Activated CD4-positive, alpha-beta T cell treated with anti-CD3 and anti-CD28 coated beads for 36 hours (primary cell): ENCODE measurements at regions not wholly inside any gene's neighbourhood (a gene's known extent, or its start where the extent isn't known, plus 50 kb on each side); places are given as distances from the start of the nearest gene placed in this dataset.
"Not testable (repeated sequence)": the region's sequence is repeated elsewhere in the genome, so short reads cannot be mapped to it uniquely, and the experiment has no call there.

ENCODE experiments used
- ATAC-seq: fragments of 200-7000 bp; cut with Tn5 transposase; one replicate; pipeline ENCODE4 v1.10.0; 2021; ENCODE audit warnings: mild to moderate bottlenecking, moderate library complexity
- CTCF ChIA-PET: fragments of 350-600 bp; sonication (Branson Sonifier 250); formaldehyde crosslinking; loops from one replicate; lab custom pipeline; 2021; ENCODE audit warnings: antibody characterized with exemption; lab: Charles Lee
- POLR2A ChIA-PET: fragments of 350-600 bp; sonication (Branson Sonifier 250); formaldehyde crosslinking; loops from one replicate; lab custom pipeline; 2021; ENCODE audit warnings: antibody characterized with exemption, inconsistent platforms; lab: Charles Lee
- DNase-seq: peaks from one replicate; pipeline ENCODE4 v3.0.0-alpha.2; 2020
- H3K27ac Mint-ChIP-seq: one replicate; pipeline ENCODE4 v1.8.0; 2021; ENCODE audit warnings: mixed read lengths
- H3K27me3 Mint-ChIP-seq: one replicate; pipeline ENCODE4 v1.8.0; 2021; ENCODE audit warnings: mixed read lengths
- H3K36me3 Mint-ChIP-seq: one replicate; pipeline ENCODE4 v1.8.0; 2021; ENCODE audit warnings: low read depth, mixed read lengths
- H3K4me1 Mint-ChIP-seq: one replicate; pipeline ENCODE4 v1.8.0; 2021; ENCODE audit warnings: mixed read lengths
- H3K4me3 Mint-ChIP-seq: one replicate; pipeline ENCODE4 v1.8.0; 2021; ENCODE audit warnings: mild to moderate bottlenecking, moderate library complexity, mixed read lengths
- H3K9me3 Mint-ChIP-seq: one replicate; pipeline ENCODE4 v1.8.0; 2021; ENCODE audit warnings: low read depth, mixed read lengths
- intact Hi-C, 2 experiments: fragments of 100-400 bp; cut with DNase I in 1 of 2; cut with micrococcal nuclease in 1 of 2; formaldehyde crosslinking; loops; one replicate each; pipeline versions ENCODE4 v1.14.2 to v1.15.1; 2022 to 2024; cut with DNase I, micrococcal nuclease

- H3K9me3 Mint-ChIP-seq, intact Hi-C loops, H3K4me1 Mint-ChIP-seq, POLR2A ChIA-PET, DNase-seq, H3K36me3 Mint-ChIP-seq, CTCF ChIA-PET, H3K27me3 Mint-ChIP-seq, ATAC-seq, H3K4me3 Mint-ChIP-seq, H3K27ac Mint-ChIP-seq: not testable (repeated sequence)
These were observed 110.9 kb upstream of the PLGLB1 start for GRCh38 chr2:87132577-87132976.

GRCh38 chr2:87151835-87152493, 130.3 kb upstream of the PLGLB1 start:
- H3K4me1 Mint-ChIP-seq, DNase-seq, POLR2A ChIA-PET, H3K27me3 Mint-ChIP-seq, H3K4me3 Mint-ChIP-seq, H3K27ac Mint-ChIP-seq, CTCF ChIA-PET, H3K36me3 Mint-ChIP-seq, H3K9me3 Mint-ChIP-seq, intact Hi-C loops: not testable (repeated sequence)
- ATAC-seq = peak; percentile 55

- H3K27me3 Mint-ChIP-seq, H3K36me3 Mint-ChIP-seq, ATAC-seq, DNase-seq, intact Hi-C loops, H3K27ac Mint-ChIP-seq, CTCF ChIA-PET, H3K4me1 Mint-ChIP-seq, H3K4me3 Mint-ChIP-seq, H3K9me3 Mint-ChIP-seq, POLR2A ChIA-PET: not testable (repeated sequence)
These were observed 152.8 kb upstream of the PLGLB1 start for GRCh38 chr2:87174454-87174853.

GRCh38 chr2:87183373-87183772, 161.7 kb upstream of the PLGLB1 start:
- H3K27me3 Mint-ChIP-seq, POLR2A ChIA-PET, H3K27ac Mint-ChIP-seq, H3K4me1 Mint-ChIP-seq, ATAC-seq, H3K9me3 Mint-ChIP-seq, H3K4me3 Mint-ChIP-seq, DNase-seq, H3K36me3 Mint-ChIP-seq, CTCF ChIA-PET, intact Hi-C loops: not testable (repeated sequence)

GRCh38 chr2:87184260-87184659, 162.6 kb upstream of the PLGLB1 start:
- ATAC-seq, DNase-seq, H3K4me3 Mint-ChIP-seq, H3K27me3 Mint-ChIP-seq, POLR2A ChIA-PET, H3K4me1 Mint-ChIP-seq, intact Hi-C loops, H3K27ac Mint-ChIP-seq, H3K36me3 Mint-ChIP-seq, CTCF ChIA-PET, H3K9me3 Mint-ChIP-seq: not testable (repeated sequence)

- intact Hi-C loops, H3K27ac Mint-ChIP-seq, H3K9me3 Mint-ChIP-seq, POLR2A ChIA-PET, CTCF ChIA-PET, H3K36me3 Mint-ChIP-seq, H3K27me3 Mint-ChIP-seq, H3K4me3 Mint-ChIP-seq, DNase-seq, ATAC-seq, H3K4me1 Mint-ChIP-seq: not testable (repeated sequence)
These were observed 167.6 kb upstream of the PLGLB1 start for GRCh38 chr2:87189214-87189613.

- H3K4me1 Mint-ChIP-seq, H3K9me3 Mint-ChIP-seq, H3K27me3 Mint-ChIP-seq, H3K36me3 Mint-ChIP-seq, DNase-seq, H3K27ac Mint-ChIP-seq, H3K4me3 Mint-ChIP-seq, intact Hi-C loops, CTCF ChIA-PET, POLR2A ChIA-PET: not testable (repeated sequence)
- peak; percentile 86 for ATAC-seq
These were observed 171.7 kb upstream of the PLGLB1 start for GRCh38 chr2:87193336-87193735.

- intact Hi-C loops, H3K4me1 Mint-ChIP-seq: not testable (repeated sequence)
These were observed 172.8 kb upstream of the PLGLB1 start for GRCh38 chr2:87194254-87194999.

GRCh38 chr2:87196720-87197388, 175.2 kb upstream of the PLGLB1 start:
- H3K9me3 Mint-ChIP-seq, POLR2A ChIA-PET, intact Hi-C loops, H3K27ac Mint-ChIP-seq, H3K4me3 Mint-ChIP-seq, H3K27me3 Mint-ChIP-seq, CTCF ChIA-PET, DNase-seq, H3K36me3 Mint-ChIP-seq, H3K4me1 Mint-ChIP-seq, ATAC-seq: not testable (repeated sequence)

More at GRCh38 chr2:87194254-87194999, 172.8 kb upstream of the PLGLB1 start:
- H3K4me3 Mint-ChIP-seq, POLR2A ChIA-PET, H3K9me3 Mint-ChIP-seq, H3K27ac Mint-ChIP-seq, CTCF ChIA-PET, H3K27me3 Mint-ChIP-seq, H3K36me3 Mint-ChIP-seq, ATAC-seq, DNase-seq: not testable (repeated sequence)

GRCh38 chr2:87198422-87198821, 176.8 kb upstream of the PLGLB1 start:
- ATAC-seq, DNase-seq, intact Hi-C loops, H3K4me3 Mint-ChIP-seq, POLR2A ChIA-PET, H3K36me3 Mint-ChIP-seq, H3K4me1 Mint-ChIP-seq, H3K27me3 Mint-ChIP-seq, H3K9me3 Mint-ChIP-seq, CTCF ChIA-PET, H3K27ac Mint-ChIP-seq: not testable (repeated sequence)

- POLR2A ChIA-PET, H3K4me1 Mint-ChIP-seq, CTCF ChIA-PET, H3K9me3 Mint-ChIP-seq, intact Hi-C loops, H3K36me3 Mint-ChIP-seq, H3K4me3 Mint-ChIP-seq, H3K27ac Mint-ChIP-seq, H3K27me3 Mint-ChIP-seq, DNase-seq, ATAC-seq: not testable (repeated sequence)
These were observed 177.6 kb upstream of the PLGLB1 start for GRCh38 chr2:87199228-87199627.
